Hepatocyte (in vitro differentiated cells): ENCODE measurements at regions not wholly inside any gene's neighbourhood (a gene's known extent, or its start where the extent isn't known, plus 50 kb on each side); places are given as distances from the start of the nearest gene placed in this dataset.

ENCODE experiments used
- DNase-seq: peaks from one replicate; pipeline ENCODE4 v3.0.0-alpha.2; 2016; ENCODE audit warnings: low spot score
- H2AFZ ChIP-seq: fragments of 200-600 bp; sonication (generic); 2 replicates; pipeline ENCODE4 v1.6.0; 2016; ENCODE audit warnings: antibody characterized with exemption, mild to moderate bottlenecking
- H3K27ac ChIP-seq: fragments of 200-600 bp; sonication (generic); 2 replicates; pipeline ENCODE4 v1.5.1; 2016; ENCODE audit warnings: mild to moderate bottlenecking
- H3K27me3 ChIP-seq: fragments of 200-600 bp; sonication (generic); 2 replicates; pipeline ENCODE4 v1.6.1; 2016
- H3K36me3 ChIP-seq: fragments of 200-600 bp; sonication (generic); replicated peaks from 2 replicates; pipeline ENCODE4 v1.5.1; 2016; ENCODE audit warnings: low read depth; ENCODE audit not compliant: insufficient read depth
- H3K4me1 ChIP-seq: fragments of 200-600 bp; sonication (generic); 2 replicates; pipeline ENCODE4 v1.5.1; 2016; ENCODE audit warnings: mild to moderate bottlenecking, moderate library complexity; ENCODE audit not compliant: insufficient read depth
- H3K4me2 ChIP-seq: fragments of 200-600 bp; sonication (generic); 2 replicates; pipeline ENCODE4 v1.6.0; 2016
- H3K4me3 ChIP-seq: fragments of 200-600 bp; sonication (generic); 2 replicates; pipeline ENCODE4 v1.5.1; 2016; ENCODE audit warnings: mild to moderate bottlenecking
- H3K79me2 ChIP-seq: fragments of 200-600 bp; sonication (generic); 2 replicates; pipeline ENCODE4 v1.6.0; 2017; ENCODE audit warnings: mild to moderate bottlenecking
- H3K9me2 ChIP-seq: fragments of 200-600 bp; sonication (generic); replicated peaks from 2 replicates; pipeline ENCODE4 v1.6.0; 2017; ENCODE audit warnings: mild to moderate bottlenecking; ENCODE audit not compliant: insufficient read depth
- H3K9me3 ChIP-seq: fragments of 200-600 bp; sonication (generic); 2 replicates; pipeline ENCODE4 v1.5.1; 2016; ENCODE audit warnings: low read depth, mild to moderate bottlenecking
- H4K20me1 ChIP-seq: fragments of 200-600 bp; sonication (generic); 2 replicates; pipeline ENCODE4 v1.6.0; 2016; ENCODE audit warnings: mild to moderate bottlenecking; ENCODE audit not compliant: insufficient read depth, poor library complexity, severe bottlenecking
- CTCF ChIP-seq: fragments of 200-600 bp; sonication (generic); IDR thresholded peaks from 2 replicates; pipeline ENCODE4 v1.5.1; 2016; ENCODE audit warnings: antibody characterized with exemption, mild to moderate bottlenecking; ENCODE audit not compliant: poor library complexity
- EZH2 ChIP-seq: fragments of 200-600 bp; sonication (generic); IDR thresholded peaks from 2 replicates; pipeline ENCODE4 v1.6.1; 2016; ENCODE audit warnings: antibody characterized with exemption, mild to moderate bottlenecking, borderline replicate concordance
- EZH2phosphoT487 ChIP-seq: fragments of 200-600 bp; sonication (generic); IDR thresholded peaks from one replicate; pipeline ENCODE4 v1.6.1; 2018; ENCODE audit warnings: antibody characterized with exemption, mild to moderate bottlenecking, low read depth, moderate library complexity; ENCODE audit not compliant: unreplicated experiment, severe bottlenecking
- WGBS: methylation state at CpG from one replicate; pipeline ENCODE4 v1.1.6; 2016; ENCODE audit warnings: low lambda C conversion rate; ENCODE audit errors: missing lambda C conversion rate; 5-methylcytosine and 5-hydroxymethylcytosine counted together

- TF ChIP-seq EZH2 (no peak), EZH2phosphoT487 (no peak), CTCF (peak; percentile 95)
- H3K27ac ChIP-seq: peak overlapping the region; percentile 5
- H3K9me2 ChIP-seq: no peaks in the 10 kb centered on the region
- H3K4me2 ChIP-seq: peak overlapping the region; percentile 40
- no peaks in the 10 kb centered on the region for H3K79me2 ChIP-seq
- no peaks in the 10 kb centered on the region for H3K4me1 ChIP-seq
- H3K27me3 ChIP-seq: no peaks in the 10 kb centered on the region
- no peaks in the 10 kb centered on the region for H3K9me3 ChIP-seq
- DNase-seq: peak; percentile 84
- WGBS: 24% methylated on average over 11 of the region's 11 CpGs
- H2AFZ ChIP-seq: peak overlapping the region; percentile 17
- no peaks in the 10 kb centered on the region for H3K36me3 ChIP-seq
- H4K20me1 ChIP-seq: no peaks in the 10 kb centered on the region
- H3K4me3 ChIP-seq: no peak overlapping the region
Measured at GRCh38 chr6:142692942-142693341, 252.0 kb downstream of the HIVEP2 start.

- Histone ChIP-seq H3K27me3 (no peaks in the 10 kb centered on the region), H3K27ac (peak overlapping the region; percentile 5), H3K4me1 (no peaks in the 10 kb centered on the region), H2AFZ (peak overlapping the region; percentile 17), H3K4me3 (no peak overlapping the region), H4K20me1 (no peaks in the 10 kb centered on the region), H3K36me3 (no peaks in the 10 kb centered on the region), H3K79me2 (no peaks in the 10 kb centered on the region), H3K9me3 (no peaks in the 10 kb centered on the region), H3K9me2 (no peaks in the 10 kb centered on the region), H3K4me2 (no peak overlapping the region)
- TF ChIP-seq CTCF: no peak
- TF ChIP-seq EZH2phosphoT487: no peak
- TF ChIP-seq EZH2: no peak
- 87% methylated on average over 4 of the region's 4 CpGs for WGBS
- no peak for DNase-seq
Measured at GRCh38 chr6:142693441-142693840, 251.5 kb downstream of the HIVEP2 start.

GRCh38 chr6:142694054-142694453, 250.9 kb downstream of the HIVEP2 start:
- Histone ChIP-seq H3K4me1 (no peaks in the 10 kb centered on the region), H3K27me3 (no peaks in the 10 kb centered on the region), H3K4me2 (no peak overlapping the region), H3K4me3 (no peak overlapping the region), H3K27ac (no peak overlapping the region), H3K79me2 (no peaks in the 10 kb centered on the region), H3K9me3 (no peaks in the 10 kb centered on the region), H3K36me3 (no peaks in the 10 kb centered on the region), H2AFZ (no peak overlapping the region), H4K20me1 (no peaks in the 10 kb centered on the region), H3K9me2 (no peaks in the 10 kb centered on the region)
- 94% methylated on average over 2 of the region's 2 CpGs for WGBS
- TF ChIP-seq EZH2: no peak
- TF ChIP-seq CTCF: no peak
- no peak for TF ChIP-seq EZH2phosphoT487
- no peak for DNase-seq

DNA sequence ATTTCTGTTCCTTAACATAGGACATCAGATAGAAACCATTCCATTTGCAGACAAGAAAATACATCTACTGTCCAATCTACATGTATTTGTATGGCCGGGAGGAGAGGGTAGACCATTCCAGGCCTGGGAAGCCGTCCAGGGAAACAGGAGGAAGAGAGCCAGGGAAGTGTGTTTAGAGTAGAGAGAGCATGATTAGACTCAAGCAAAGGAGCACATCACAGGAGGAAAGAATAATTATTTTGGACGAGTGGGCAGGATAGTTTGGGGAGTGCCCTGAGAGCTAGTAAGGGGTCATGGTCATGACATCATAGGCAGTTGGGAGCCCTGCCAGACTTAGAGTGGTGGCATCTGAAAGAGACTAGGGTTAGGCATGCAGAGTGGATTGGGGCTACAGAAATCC, 250.0 kb downstream of the HIVEP2 start:
- 89% methylated on average over 3 of the region's 3 CpGs for WGBS
- Histone ChIP-seq H4K20me1 (no peaks in the 10 kb centered on the region), H3K27ac (no peak overlapping the region), H3K36me3 (no peaks in the 10 kb centered on the region), H3K79me2 (no peaks in the 10 kb centered on the region), H3K27me3 (no peaks in the 10 kb centered on the region), H3K4me2 (no peak overlapping the region), H3K4me1 (no peaks in the 10 kb centered on the region), H3K9me2 (no peaks in the 10 kb centered on the region), H3K4me3 (no peak overlapping the region), H3K9me3 (no peaks in the 10 kb centered on the region), H2AFZ (no peak overlapping the region)
- DNase-seq: no peak
- TF ChIP-seq EZH2: no peak
- no peak for TF ChIP-seq EZH2phosphoT487
- TF ChIP-seq CTCF: no peak
